Hippocampal formation (tissue), 2 donors: ENCODE measurements at regions not wholly inside any gene's neighbourhood (a gene's known extent, or its start where the extent isn't known, plus 50 kb on each side); places are given as distances from the start of the nearest gene placed in this dataset.
A peak's percentile ranks its signal among the peaks of the same experiment; 100 is the strongest.
"Not testable (repeated sequence)": the region's sequence is repeated elsewhere in the genome, so short reads cannot be mapped to it uniquely, and the experiment has no call there.

Source experiments
- DNase-seq, 2 donors: peaks; one replicate each; lab custom pipeline; 2025; lab: John Stamatoyannopoulos, UW

DNA sequence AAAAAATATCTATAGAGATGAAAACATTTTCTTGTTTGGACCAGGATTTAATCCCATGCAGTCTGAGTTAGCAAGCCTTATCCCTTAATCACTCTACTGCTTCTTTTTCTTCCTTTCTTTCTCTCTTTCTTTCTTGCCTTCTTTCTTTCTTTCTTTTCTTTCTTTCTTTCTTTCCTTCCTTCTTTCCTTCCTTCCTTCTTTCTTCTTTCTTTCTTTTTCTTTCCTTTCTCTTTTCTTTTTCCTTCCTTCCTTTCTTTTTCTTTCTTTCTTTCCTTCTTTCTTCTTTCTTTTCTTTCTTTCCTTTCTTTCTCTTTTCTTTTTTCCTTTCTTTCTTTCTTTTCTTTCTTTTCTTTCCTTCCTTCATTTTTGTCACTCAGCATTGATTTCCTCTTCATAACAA is 434.6 kb downstream of the FAT4 start:
- no peak for DNase-seq

DNA sequence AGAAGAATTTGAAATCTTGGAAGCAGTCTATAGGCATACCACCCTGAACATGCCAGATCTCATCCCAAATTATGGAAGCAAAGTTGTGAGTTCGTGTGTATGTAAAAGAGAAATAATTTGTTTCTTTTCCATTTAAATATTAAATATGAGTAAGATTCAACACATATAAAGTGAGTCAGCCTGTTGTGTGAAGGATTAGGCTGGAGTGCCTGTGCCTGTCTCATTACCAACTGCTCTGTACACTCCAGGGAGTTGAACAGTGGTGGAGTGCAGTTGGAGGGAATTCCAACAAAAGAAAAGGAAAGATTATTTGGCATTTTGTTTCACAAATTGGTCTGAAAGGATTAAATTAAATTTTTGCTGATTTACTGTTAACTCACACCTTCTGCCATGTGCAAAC is 435.6 kb downstream of the FAT4 start:
- DNase-seq = no peak

DNA sequence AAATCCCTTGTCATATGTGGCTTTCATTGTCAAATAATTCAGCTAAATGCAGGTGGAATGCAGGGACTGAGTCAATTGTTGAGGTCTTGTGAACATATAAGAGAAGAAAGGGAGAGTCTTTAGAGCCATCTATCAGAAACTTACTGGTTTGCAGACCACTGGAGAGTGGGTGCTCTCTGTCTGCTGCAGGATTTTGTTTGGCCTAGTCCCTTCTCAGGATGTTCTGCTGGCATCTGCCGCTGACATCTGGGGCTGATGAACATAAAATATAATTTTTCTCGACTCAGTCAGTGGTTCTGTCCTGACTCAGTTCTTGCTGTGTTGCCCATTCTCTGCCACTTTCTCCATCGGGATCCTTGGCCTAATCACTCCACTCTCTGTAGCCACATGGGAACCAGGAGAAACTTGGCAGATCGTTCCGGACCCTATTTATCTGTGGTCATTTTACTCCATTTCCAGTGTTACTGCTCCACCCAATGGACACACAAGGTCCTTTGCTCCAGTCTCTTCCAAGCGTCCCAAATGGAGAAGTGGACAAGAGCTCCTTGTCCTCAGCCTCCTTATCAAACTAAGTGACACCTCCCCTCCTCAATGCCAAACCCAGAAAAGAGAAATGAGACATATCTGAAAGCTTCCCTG is 436.2 kb downstream of the FAT4 start:
- peak in 1 of 2 donors; percentile 50 for DNase-seq

DNA sequence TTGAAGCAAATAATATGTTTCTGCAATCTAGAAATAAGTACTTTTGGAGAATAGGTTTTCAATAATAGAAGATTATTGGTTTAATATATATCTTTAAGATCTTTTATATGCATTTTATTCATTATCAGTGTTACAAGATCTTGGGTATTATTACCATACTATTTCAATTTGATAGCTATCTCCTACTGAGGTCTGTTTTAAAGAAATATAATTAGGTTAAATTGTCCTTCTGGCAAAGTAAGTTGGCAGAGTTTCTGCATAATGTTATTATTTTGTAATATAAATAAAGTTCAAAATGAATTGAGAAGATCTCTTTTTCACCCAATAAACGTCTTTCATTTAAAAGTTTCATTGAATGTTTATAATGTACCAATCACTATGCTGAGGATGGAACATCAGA is 443.7 kb downstream of the FAT4 start:
- DNase-seq = no peak

DNA sequence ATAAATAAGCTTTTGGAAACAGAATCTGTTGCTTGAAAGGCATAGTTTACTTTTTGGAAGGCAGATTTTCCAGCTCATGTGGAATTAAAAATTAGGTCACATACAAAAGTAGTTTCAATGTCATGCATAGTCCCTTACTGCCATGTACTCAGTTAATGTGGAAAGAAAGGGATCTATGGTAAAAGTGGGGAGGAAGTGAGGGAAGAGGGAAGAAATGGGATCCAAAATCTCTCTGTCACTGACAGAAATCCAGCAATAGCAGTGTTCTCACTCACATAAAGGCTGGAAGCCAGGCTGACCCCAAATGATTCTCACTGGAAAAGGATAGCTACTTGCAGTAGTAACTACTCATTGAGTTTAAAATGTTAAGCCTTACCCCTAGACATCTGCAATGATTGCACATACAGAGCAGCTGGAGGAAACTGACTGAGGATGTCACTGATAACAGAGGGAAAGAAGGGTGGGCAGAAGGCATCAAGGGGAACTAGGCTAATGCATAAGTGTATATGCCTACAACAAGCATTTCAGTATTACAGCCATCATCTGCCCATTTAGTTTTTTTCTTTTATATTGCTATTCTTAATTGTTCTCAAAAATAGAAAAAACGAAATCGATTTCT is 445.6 kb downstream of the FAT4 start:
- DNase-seq = no peak

DNA sequence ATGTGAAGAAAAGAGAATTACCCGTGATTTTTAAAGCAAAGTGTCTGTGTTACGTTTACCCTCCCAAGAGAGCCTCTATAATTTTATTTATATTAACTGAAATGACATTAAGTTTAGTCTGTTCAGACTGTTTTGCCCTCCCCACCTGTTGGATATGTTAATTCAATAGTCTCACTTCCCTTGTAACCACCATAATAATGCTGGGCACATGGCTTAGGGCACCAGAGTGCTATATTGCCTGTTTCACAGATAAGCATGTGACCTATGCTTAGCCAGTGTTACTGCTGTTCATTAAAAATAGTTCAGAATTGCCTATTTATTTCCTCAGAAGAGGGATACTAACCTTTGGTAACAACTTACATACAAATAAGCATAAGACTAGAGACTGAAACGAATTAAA is 446.2 kb downstream of the FAT4 start:
- no peak for DNase-seq

DNA sequence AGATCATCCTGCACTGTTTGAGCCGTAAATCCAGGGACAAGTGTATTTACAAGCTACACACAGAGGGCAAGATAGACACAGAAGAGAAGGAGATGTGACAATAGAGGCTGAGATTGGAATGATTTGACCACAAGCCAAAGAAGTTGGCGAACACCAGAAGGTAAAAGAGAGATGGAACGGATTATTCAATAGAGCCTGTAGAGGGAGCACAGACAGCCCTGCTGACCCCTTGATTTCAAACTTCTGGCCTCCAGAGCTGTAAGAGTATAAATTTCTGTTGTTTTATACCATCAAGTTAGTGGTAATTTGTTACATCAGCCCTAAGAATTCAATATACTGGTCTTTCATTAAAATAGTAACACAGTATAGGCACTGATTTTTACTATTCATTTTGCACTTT is 447.8 kb downstream of the FAT4 start:
- no peak for DNase-seq

DNA sequence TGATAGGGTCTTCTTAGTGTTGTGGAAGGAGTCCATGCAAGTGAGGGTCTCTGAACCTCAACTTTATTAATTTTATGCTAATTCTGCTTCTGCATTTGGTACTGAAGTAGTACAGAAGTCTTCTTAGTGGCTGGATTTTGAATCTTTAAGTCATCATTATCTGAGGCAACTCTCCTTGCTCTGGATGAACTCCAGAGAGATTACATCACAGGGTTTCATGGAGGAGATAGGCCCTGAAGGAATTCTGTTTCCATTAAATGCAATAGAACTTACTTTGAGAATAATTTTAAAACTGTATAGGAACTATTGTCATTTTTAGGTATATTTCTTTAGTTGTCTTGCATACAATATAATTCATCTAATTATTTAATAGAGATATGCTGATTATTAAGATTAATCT is 451.2 kb downstream of the FAT4 start:
- no peak for DNase-seq

DNA sequence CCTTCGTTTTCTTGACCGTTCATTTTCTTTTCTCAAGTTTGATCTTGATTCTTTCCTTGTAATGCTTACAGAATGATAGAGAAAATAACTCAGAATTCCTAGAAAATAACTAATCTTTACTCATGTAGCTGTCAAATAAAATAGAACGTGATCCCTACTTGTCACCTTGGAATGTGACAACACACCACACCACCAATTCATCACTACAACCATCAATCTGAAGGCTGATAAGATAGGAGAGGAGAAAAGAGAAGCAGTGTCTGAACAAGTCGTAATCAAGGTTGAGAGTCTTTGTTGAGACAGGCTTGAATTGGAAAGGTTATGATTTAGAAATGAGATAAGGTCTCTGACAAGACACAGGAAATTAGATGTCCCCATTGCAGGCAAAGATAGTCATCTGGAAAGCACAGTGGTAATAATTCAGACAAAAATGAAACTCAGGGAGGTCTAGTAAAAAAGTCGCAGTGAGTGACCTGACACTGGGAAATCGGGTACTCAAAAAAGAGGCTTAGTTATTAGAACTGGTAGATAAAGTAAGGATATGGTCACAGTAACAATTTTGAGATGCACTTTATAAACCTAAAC is 456.2 kb downstream of the FAT4 start:
- no peak for DNase-seq

DNA sequence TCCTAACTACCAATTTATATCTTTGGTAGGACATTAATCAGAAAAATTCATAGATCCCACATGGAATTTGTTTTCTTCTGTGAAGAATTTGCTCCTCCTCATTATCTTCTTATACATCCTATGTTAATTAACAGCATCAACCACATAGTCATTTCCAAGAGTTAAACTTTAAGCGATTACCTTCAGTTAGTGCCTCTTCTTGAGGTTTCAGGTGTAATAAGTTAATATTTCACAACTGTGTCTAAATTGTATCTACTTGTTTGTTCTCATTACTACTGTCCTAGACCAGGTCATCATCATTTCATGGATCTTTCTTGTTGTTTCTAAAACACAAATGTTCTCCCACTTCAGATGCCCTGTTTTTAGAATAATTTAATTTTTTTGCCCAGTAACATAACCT is 457.9 kb downstream of the FAT4 start:
- no peak for DNase-seq

DNA sequence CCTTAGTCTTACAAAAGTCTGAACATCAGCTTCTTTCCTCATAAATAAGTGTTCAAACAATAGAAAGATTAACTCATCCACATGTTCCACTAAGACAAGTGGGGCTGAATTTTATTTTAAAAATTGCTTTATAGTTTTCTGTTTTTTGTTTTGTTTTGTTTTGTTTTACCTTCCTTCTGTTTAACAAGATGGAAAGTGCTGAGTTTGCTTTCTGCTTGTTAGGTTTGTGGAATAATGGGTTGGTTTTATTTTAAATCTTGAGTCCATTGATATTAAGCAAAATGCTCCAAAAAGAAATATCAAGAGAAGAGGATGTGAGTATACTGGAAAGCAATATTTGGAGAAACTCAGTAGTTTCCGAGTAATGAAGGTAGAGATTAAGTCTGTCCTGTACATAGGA is 458.7 kb downstream of the FAT4 start:
- DNase-seq = no peak

DNA sequence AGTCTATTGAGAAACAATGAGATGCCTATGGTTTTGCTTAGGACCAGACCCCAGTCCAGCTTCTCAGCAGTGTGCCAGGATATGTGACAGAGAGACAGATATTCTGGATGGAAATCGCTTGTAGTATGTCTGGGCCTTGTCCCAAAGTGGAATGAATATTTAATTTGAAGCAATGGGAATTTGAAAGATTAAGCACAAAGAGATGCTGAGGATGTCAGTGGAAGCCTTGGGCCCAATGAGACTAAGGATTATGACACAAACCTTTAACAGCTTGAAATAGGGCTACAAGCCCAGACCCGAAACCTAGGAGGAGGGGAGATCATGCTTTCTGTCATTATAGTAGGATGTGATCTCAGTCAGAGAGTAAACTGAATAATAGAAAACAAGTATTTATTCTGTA is 459.2 kb downstream of the FAT4 start:
- DNase-seq = no peak

DNA sequence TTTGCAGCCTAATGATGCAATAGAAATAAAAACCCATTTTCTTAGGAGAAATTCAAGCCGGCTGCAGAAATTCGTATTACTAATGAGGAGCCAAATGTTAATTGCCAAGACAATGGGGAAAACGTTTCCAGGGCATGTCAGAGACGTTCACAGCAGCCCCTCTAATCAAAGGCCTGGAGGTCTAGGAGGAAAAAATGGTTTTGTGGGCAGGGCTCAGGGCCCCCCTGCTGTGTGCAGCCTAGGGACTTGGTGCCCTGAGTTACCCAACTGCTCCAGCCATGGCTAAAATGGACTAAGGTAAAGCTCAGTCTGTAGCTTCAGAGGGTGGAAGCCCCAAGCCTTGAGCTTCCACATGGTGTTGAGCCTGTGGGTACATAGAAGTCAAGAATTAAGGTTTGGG is 461.4 kb downstream of the FAT4 start:
- DNase-seq = no peak

DNA sequence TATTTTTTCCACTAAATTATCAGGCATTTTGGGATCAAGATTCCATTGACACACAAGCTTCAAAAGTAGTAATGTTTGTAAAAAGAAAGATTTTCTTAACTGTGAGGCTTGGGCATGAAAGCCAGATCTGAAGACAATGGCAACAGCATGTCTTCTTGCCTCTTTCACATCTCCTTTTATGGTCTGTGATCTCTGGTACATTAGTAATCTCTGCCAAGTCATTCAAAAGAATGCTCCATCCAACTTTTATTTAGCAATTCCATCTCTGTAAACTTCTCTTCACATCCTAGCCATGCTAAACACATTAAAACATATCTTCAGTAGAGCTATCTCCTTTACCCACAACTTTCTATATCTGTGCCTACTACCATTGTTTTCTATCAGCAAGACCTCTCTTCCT is 465.4 kb downstream of the FAT4 start:
- no peak for DNase-seq

DNA sequence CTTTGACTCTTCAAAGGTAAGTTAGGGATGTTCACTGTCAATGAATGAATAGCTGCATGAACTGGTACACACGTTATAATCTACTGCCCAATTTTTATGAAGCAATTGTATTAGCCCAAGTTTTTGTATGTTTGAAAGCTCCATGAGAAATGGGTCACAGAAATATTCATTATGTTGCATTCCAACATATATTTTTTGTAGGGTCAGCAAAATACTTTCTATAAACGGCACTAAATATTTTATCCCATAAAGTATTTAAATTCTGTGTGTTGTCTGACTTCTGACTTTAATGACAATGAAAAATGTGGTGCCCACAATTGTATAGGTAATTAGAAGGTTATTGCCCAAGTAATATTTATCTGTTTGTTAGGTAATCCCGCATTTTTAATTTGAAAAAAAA is 466.0 kb downstream of the FAT4 start:
- DNase-seq = no peak

DNA sequence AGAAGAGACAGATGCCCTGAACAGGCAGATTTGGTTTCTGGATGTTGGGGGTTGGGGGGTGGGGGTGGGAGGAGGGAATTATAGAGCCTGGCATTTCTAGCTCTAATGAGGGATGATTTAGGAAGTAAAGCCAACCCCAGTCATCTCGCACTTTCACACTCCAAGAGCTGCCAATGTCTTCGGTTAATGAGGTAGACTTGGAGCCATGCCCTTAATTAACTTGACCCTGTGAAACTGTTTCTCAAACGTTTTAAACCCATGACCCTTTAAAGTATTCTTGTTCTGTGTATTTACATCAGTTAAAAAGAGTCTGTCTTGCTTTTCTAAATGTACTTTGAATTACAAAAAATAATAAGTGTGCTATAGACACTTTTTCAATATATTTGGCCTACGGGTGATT is 466.9 kb downstream of the FAT4 start:
- DNase-seq = peak in 1 of 2 donors; percentile 2

DNA sequence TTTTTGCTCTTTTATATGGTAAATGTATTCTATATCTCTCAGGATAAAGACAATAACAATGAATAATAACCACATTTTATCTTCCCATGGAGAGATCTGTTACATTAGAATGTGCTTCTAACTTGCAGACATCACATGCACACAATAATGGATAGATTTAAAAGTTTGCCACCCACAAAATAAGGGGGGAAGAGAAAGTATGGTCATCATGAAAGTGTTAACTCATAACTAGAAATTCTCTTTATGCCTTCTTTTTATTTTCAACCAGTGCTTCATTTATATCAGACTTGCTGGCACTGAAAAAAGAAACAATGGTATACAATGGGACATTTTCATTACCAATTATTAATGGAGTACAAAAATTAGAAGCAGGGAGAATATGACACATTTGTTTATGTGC is 470.0 kb downstream of the FAT4 start:
- no peak for DNase-seq

DNA sequence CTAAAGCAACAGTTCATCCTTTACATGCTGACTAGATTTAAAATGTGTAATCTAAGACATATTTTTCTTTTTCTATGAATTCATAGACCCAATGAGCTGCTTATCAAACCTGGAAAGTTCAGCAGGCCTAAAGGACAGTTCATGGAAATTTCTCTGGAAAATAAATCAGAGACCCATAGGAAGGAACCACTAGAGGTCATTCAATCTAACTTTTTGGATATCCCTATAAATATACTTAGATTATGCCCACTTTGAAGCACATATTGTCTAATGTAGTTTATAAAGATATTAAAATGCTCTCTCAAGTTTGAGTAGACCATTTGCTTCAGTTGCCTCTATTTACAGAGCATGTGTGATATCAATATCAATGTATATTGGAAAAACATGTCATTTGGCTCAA is 473.0 kb downstream of the FAT4 start:
- no peak for DNase-seq

DNA sequence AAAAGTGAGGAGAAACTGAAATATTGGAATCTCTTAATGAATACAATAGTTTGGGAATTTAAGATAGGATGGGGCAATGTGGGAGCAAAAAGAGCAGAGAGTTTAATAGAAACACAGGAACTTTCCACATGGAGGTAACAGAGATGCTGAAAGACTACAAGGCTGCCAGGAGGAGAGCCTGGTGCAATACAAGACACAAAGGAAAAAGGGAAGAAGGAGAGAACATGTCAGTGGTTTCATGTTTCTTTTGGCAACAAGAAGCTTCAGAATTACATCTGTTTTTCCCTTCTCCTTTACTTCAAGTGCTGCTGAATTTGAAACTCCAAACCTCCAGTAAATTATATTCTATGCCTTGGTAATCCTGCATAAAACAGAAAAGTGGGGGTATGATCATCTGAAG is 474.3 kb downstream of the FAT4 start:
- DNase-seq = no peak

DNA sequence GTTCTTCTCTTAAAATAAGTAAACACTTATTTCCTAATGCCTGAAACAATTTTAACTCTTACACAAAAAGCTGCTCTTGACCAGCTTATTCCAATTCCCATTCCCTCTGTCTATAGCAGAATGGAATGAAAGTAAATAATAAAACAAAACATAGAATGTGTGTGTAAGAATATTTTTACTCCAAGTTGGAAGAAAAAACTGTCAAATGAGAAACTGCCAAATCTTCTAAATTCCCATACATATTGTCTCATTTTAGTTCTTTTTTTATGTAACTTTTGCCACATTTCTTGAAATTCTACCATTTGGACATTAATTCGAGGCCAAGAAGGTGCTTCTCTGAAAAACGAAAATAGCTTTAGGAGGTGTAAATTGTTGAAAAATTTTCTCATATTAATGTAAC is 477.1 kb downstream of the FAT4 start:
- DNase-seq = no peak

DNA sequence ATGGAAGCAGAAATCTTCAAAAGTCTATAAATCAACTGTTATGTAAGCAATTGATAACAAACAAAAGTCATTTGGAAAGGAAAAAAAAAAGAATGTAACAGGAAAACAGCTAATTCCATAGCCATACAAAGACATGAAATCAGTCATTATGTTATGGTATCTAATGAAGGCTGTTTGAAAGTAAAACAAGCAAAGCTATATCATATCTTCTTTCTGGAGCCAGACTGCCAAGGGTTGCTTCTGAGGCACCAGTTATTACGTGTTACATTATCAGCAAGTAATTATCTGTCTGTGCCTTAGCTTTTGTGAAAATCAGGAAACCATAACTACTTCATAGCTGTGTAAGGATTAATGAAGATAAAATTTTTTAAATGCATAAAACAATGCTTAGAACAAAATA is 480.2 kb downstream of the FAT4 start:
- no peak for DNase-seq

DNA sequence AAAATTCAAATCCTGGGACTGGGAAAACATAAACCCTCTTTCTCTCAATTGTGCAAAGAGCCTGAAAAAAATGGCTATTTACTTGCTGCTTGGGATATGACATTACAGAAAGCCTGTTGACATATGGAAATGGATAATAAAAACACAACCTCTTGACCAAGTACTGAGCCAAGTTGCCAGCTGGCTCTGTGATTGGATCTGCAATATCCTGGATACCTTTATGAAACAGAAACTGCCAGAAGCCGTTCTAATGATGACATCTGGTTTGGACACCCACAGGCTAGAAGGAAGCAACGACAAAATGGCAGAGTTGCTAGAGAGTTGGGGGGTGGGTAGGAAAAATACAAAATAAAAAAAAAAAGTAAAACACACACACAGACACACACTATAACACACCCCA is 481.4 kb downstream of the FAT4 start:
- DNase-seq = no peak

DNA sequence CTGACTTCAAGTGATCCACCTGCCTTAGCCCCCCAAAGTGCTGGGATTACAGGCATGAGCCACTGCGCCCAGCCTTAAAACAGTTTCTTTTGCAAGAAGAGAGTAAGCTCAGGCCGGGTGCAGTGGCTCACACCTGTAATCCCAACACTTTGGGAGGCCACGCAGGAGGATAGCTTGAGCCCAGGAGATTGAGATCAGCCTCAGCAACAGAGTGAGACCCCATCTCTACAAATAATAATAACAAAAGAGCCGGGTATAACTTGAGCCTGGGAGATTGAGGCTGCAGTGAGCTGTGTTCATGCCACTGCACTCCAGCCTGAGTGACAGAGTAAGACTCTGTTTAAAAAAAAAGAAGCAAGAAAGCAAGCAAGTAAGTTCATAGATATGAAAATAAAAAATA is 482.9 kb downstream of the FAT4 start:
- not testable (repeated sequence) for DNase-seq

DNA sequence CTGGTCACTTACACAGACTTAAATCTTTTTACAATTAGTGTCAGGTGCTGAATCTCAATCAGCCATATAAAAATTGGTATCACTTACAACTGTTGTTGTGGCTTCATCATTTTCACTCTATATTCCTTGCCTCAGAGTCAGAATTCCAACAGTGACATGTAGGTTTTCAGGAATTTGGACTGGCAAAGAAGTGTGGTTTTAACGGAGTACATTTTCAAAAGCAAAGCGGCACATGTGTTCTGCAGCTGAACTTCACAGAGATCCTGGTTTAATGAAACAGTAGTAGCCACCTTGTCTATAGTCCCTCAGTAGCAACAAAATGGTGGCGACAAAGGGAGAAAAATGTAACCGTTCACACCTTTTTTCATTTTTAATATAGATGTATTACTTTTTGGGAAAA is 486.6 kb downstream of the FAT4 start:
- no peak for DNase-seq
